GM21576 (cell line): ENCODE measurements at regions not wholly inside any gene's neighbourhood (a gene's known extent, or its start where the extent isn't known, plus 50 kb on each side); places are given as distances from the start of the nearest gene placed in this dataset.
"Not testable (repeated sequence)": the region's sequence is repeated elsewhere in the genome, so short reads cannot be mapped to it uniquely, and the experiment has no call there.

Experiments used
- ATAC-seq: cut with Tn5 transposase; IDR thresholded peaks from one replicate; pipeline ENCODE4 v1.9.1; 2021; ENCODE audit warnings: mild to moderate bottlenecking, moderate library complexity; ENCODE audit not compliant: unreplicated experiment

DNA sequence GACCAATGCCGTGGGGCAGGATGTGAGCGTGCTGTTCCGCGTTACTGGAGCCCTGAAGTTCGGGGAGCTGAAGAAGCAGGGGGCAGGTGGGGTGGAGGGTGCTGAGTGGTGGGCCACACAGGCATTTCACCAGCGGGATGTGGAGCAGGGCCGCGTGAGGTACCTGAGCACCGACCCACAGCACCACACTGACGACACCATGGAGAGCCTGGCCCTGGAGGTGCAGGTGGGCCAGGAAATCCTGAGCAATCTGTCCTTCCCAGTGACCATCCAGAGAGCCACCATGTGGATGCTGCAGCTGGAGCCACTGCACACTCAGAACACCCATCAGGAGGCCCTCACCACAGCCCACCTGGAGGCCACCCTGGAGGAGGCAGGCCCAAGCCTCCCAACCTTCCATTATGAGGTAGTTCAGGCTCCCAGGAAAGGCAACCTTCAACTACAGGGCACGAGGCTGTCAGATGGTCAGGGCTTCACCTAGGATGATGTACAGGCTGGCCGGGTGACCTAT lies 179.6 kb downstream of the TBC1D2B start:
- no peak for ATAC-seq

DNA sequence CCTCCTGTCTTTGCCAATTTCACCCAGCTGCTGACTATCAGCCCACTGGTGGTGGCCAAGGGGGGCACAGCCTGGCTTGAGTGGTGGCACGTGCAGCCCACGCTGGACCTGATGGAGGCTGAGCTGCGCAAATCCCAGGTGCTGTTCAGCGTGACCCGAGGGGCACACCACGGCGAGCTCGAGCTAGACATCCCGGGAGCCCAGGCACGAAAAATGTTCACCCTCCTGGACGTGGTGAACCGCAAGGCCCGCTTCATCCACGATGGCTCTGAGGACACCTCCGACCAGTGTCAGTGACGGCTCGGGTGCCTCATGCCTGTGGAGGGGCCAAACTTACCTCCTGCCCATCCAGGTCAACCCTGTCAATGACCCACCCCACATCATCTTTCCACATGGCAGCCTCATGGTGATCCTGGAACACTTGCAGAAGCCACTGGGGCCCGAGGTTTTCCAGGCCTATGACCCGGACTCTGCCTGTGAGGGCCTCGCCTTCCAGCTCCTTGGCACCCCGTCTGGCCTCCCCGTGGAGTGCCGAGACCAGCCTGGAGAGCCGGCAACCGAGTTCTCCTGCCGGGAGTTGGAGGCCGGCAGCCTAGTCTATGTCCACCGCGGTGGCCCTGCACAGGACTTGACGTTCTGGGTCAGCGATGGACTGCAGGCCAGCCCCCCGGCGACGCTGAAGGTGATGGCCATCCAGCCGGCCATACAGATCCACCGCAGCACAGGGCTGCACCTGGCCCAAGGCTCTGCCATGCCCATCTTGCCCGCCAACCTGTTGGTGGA lies 180.2 kb downstream of the TBC1D2B start:
- not testable (repeated sequence) for ATAC-seq

DNA sequence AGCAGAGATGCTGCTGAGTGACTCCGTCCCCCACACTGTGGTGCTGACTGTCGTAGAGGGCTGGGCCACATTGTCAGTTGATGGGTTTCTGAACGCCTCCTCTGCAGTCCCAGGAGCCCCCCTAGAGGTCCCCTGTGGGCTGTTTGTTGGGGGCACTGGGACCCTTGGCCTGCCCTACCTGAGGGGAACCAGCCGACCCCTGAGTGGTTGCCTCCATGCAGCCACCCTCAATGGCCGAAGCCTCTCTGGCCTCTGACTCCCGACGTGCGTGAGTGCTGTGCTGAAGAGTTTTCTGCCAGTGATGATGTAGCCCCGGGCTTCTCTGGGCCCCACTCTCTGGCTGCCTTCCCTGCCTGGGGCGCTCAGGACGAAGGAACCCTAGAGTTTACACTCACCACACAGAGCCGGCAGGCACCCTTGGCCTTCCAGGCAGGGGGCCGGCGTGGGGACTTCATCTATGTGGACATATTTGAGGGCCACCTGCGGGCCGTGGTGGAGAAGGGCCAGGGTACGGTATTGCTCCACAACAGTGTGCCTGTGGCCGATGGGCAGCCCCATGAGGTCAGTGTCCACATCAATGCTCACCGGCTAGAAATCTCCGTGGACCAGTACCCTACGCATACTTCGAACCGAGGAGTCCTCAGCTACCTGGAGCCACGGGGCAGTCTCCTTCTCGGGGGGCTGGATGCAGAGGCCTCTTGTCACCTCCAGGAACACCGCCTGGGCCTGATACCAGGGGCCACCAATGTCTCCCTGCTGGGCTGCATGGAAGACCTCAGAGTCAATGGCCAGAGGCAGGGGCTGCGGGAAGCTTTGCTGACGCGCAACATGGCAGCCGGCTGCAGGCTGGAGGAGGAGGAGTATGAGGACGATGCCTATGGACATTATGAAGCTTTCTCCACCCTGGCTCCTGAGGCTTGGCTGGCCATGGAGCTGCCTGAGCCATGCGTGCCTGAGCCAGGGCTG lies 181.1 kb downstream of the TBC1D2B start:
- not testable (repeated sequence) for ATAC-seq

DNA sequence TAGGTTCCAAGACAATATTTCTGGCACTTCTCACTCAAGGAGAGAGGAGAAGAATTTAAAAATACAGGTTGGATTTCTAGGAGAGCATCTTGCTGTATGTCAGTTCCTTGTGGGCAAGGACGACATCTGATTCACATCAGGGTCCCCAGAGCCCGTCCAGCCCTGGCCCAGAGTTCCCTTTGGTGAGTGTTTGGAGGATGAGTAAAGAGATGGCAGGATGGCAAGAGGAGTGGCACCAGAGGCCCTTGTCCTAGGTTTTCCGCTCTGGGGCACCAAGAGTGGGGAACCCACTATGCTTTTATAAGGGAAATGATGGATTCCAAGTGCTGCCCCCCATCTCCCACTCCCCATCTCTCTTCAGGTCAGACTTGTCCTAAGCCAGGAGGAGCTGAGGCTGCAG lies 181.8 kb downstream of the TBC1D2B start:
- ATAC-seq: no peak

DNA sequence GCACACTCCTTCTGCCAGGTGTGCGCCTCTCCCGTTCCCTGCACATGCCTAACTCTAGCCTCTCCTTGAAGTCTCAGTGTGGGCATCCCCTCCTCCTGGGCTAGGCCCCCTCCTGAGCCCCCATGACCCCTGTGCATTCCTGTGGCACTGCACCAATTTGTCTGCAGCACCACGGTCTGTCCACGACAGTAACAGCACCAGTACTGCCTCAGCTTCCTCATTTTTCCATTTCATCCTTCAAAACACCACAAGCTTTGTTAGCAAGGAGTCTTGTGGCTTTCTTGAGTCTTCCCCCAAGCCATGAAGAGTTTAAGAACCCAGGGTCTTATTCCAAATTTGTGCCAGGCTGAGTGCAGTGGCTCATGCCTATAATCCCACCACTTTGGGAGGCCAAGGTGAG lies 182.4 kb downstream of the TBC1D2B start:
- ATAC-seq: not testable (repeated sequence)

DNA sequence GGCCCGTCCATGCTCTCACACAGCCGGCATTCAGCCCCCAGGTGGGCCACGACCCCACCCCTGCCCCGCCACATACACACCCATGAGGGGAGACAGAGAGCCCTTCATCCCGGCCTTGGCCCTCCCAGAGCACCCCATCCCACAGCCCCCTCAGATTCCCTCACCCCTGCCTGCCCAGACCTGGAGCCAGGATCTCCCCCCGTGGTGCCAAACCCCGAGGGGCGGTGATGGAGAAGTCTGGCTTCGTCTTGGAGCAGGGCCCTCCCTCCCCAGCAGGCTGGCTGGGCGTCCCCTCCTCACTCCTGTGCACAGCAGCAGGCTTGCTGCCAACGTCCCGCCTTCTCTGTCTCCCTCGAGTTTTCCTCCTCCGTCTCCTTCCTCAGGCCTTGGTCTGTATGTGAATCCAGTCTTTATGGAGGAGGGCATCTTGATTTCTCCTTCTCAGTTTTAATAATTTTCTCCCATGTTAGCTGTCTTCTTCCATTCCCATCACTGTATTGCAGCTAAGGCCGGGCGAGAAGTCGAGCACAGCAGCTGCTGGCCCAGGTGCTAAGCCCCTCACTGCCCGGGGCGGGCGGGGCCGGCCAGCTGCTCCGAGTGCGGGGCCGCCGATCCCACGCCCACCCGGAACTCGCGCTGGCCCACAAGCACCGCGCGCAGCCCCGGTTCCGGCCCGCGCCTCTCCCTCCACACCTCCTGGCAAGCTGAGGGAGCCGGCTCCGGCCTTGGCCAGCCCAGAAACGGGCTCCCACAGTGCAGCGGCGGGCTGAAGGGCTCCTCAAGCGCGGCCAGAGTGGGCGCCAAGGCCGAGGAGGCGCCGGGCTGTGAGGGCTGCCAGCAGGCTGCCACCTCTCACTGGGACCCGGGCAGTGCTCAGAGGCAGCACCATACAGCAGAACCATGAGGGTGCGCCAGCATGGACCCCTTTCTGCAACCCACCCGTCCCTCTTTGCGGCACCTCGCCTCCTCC lies 183.6 kb downstream of the TBC1D2B start:
- not testable (repeated sequence) for ATAC-seq

DNA sequence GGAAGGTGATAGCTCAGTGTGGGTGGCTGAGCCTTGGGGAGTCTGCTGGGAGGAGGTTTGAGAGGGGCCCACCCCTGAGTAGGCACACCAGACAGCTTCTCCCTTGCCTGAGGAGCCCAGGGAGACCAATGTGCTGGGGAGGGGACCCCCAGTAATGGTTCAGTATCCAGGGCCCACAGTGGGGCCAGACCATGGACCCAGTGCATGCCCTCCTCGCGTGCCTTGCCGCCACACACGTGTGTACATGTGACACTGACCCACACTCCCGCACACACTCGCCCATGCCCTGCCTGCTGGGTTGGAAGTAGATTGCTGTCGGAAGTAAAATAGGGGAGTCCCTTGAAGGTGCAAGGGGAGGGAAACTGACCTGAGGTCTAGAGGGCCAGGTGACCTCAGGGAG lies 184.3 kb downstream of the TBC1D2B start:
- not testable (repeated sequence) for ATAC-seq

DNA sequence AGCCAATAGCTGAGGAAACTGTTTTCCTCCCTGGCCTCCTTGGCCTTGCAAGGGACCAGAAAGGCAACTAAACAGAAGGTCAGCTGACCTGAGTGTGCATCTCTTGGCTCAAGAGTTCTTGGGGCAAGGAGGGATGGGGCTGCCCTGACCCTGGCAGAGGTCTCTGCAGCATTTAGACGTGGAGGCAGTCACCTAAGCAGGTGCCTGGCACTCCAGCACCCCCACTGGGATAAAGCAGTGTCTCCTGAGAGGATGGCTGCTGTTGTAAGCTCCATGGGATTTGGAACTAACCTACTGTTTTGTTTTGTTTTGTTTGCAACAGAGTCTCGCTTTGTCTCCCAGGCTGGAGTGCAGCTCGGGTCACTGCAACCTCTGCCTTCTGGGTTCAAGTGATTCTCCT lies 185.2 kb downstream of the TBC1D2B start:
- ATAC-seq: no peak

DNA sequence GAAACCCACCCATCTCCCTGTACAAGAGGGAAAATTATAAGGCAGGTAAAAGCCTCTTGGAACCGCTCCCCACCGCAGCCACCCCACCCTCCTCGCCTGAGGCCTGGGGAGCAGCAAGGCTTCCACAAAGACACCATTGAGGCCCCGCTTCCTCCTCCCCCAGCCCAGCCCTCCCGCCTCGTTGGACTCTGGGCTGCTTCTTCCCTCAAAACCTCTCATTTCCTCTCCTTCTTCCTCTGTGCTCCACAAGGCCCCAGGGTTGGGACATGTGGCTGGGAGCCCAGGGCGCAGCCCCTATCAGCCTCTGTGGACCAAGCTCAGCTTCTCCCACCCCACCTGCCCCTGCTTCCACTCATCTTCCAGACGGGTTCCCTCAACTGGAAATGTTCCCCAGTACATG lies 185.6 kb downstream of the TBC1D2B start:
- not testable (repeated sequence) for ATAC-seq

DNA sequence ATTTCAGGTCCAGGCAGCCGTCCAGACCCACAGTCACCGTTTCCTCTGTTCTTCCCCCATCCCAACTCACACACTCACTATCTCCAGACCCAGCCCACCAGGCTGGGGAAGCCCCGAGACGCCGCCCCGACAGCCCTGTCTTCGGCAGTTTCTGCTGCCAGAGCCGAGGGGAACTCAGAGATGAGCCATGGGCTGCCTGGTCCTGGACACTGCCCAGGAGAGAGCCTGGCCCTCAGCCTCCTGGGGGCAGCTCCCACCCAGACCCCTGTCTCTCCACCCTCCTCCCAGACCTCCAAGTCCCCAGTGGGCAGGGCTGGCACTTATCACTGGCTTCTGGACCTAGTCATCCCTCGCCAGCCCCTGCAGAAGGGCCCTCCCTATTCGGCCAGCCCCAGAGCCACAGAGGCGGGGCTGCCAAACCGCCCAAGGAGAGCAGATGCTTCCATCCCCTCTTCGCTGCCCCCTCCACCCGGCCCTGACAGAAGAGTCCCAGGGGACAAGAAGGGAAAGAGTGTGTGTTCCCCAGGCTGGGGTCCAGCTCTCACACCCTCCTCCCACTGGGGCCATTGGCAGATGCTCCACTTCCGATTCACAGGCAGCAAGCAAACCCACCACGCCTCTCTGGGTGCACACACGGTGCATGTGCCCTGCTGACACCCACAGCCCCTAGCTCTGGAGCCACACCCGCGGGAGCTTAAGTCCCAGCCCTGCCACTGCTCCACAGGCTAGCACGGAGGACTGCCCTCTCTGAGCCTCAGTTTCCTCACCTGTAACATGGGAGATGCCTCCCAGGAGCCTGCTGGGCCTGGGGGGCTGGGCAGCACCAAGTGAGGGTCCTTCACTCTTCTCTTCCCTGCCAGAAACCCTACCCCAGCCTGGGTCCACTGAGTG lies 186.4 kb downstream of the TBC1D2B start:
- ATAC-seq: not testable (repeated sequence)

DNA sequence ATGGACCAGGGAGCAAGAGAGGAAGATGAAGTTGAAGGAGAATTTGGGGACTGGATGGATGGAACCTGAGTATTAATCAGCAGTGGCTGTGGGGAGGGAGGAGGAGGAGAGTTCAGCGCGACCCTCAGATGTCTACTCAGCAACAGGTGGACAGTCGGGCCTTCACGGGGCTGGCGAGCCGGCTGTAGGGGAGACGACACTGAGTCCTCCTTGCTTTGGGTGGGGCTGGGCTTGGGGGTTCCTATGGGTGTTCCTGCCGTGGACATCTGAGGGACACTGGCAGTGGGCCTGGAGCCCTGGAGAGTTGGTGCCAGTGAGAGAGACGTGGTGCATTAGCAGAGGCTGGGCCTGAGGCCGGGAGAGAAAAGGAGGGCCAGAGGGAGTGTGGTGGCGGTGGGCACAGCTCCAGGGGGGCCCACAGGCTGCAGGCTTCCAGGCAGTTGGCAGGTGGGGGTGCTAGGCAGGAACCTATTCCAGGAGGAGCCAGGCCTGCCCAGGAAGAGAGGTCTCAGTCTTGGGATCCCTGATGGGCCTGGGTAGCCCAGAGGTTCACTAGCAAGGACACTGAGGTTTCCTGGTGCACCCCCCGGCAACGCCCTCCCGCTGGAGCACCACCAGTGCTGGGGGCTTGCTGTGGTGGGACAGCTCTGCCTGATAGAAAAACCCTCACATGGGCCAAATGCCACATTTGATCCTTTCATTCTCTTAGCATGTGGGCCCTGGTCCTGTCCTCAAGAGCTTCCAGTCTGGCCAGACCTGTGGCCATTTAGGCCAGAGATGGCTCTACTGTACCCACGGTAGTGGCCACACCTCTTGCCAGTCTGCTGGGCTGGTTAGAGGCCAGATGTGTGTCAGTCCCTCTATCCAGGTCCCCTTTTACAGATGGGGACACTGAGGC lies 187.4 kb downstream of the TBC1D2B start:
- not testable (repeated sequence) for ATAC-seq

DNA sequence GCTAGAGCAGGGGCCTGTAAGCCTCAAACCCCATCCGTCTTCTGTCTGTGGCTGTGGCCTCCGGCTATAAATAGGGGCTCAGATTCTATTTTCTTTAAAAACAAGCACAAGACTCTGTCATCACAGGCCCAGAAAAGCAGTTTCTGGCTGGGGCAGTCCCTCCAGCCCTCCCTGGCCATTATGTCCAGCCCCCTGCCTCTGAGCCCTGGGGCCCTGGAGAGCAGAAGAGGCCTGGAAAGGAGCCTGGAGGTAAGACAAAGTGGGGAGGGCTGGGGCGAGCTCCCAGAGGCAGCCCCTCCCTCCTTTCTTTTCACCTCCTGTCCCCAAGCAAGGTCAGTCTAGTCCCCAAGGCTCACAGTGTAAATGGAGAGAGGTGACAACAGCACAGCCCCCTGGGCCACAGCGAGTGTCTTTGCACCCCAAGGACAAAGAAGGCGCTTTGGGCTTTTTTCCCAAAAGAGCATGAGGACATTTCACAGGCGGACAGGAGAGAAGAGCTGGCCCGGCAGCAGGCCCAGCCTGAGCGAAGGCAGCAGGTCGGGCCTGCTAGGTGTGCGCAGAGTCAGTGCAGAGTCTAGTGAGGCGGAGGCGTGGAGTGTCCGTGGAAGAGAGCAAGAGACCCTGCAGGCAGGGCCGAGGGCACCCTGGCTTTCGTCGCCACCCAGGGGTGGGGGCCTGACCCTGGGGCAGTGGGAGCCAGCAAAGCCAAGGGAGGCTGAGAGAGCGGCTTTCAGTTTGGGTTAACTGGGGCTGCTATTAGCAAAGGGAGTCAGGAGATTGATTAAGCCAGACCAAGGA lies 188.3 kb downstream of the TBC1D2B start:
- no peak for ATAC-seq

DNA sequence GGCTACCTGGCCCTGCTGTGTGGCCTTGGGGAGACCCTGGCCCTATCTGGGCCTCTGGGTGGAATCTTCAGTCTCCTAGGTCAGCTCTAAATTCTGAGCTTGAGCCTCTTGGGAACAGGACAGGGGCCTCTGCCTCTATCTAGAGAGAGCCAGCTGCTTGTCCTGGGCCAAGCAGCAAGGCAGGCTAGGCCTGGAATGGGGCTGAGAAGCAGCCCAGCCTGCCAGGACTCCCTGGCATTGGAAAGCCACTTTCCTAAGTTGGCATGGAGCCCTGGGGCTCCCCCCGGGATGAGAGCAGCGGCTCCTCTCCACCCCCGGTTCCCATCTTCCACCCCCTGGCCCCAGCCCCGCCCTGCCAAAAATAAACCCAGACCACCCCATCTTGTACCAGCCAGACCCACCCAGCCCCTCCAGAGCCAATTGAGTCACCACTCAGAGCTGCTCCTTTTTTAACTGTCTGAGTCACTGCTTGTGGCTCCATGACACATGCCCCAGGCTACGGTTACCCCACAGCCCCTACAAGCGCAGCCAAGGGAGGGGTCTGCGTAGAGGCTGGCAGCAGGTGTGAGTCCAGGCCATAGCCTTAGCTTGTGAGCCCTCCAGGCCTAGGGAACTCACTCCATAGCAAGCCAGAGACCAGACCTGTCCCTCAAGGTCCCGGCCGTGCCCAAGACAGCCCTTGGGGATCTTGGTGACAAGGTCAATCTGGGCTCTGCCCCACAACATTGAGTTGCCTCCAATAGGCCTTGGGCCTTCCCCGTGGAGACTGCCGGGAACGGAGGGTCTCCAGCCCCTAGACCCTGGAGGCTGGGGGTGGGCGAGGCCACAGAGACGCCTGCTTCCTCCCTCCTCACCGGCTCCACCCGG lies 189.7 kb downstream of the TBC1D2B start:
- not testable (repeated sequence) for ATAC-seq

DNA sequence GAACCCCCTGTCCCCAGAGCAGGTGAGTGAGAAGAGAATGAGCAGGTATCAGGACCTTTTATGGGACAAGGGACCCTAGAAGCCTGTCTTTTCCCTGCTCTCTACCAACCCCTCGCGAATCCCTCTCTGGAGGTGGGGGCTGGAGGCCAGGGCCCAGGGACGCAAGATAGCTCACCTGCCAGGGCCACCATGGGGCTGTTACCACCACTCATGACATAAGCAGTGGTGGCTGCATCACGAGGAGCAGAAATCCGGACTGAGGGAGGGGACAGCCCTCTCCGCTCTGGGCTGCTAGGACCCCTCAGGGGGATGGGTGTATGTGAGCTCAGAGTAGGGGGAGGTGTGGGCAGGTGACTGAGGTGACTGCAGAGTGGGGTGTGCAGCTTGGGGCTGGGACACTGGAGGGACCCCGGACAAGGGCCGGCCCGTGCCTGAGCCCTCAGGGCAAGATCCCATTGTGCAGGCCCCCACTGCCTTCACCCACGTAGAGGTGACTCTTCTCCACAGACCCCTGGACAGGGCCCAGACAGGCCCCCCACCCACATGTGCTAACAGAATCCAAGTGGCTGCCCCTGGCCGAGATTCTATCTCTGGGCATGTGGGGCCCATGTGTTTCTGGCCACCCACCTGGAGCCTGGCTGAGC lies 190.6 kb downstream of the TBC1D2B start:
- ATAC-seq: no peak

DNA sequence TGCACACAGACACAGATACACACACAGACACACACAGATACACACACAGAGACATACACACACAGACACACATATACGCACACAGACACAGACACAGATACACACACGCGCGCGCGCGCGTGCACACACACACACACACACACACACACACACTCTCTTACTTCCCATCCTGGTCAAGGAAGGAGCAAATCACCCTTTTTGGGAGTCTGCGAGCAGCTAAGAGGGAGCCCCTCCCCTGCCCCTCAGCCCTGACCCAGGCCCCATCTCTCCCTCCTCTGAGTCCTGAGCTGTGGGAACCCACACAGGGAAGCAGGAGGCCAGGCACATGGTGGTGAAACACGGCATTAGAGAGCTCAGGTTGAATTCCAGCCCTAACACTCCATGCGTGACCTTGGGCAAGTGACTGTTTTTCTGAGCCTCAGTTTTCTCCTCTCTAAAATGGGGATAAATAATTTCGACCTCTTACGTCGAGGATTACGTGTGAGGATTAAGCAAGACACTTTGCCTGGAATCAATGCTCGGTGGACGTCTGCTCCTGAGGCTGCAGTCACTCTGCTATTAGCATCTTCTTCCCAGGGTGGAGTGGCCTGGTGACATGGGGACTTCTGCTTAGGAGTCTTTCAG lies 191.5 kb downstream of the TBC1D2B start:
- ATAC-seq: not testable (repeated sequence)

DNA sequence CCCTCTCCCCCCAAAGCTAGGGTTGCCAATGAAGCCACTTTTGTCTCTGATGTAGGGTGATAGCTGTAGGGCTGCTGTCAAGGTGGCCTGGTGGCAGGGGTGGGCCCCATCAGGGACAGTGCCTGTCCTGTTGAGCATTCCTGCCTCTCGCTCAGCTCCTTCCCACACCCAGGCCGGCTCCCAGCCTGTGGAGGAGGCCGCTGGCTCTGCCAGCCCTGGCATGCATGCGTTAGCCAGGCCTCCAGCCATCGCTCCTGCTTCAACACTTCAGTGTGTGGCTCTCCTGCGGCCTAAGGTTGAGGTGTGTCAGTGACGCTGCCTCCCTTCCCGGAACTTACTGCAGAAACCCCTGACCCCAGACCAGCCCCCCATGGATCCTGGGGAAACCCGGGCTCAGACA lies 194.5 kb downstream of the TBC1D2B start:
- ATAC-seq: not testable (repeated sequence)
